ENCODE measurements at regions not wholly inside any gene's neighbourhood (a gene's known extent, or its start where the extent isn't known, plus 50 kb on each side); places are given as distances from the start of the nearest gene placed in this dataset.
"Not testable (repeated sequence)": the region's sequence is repeated elsewhere in the genome, so short reads cannot be mapped to it uniquely, and the experiment has no call there.

DNA sequence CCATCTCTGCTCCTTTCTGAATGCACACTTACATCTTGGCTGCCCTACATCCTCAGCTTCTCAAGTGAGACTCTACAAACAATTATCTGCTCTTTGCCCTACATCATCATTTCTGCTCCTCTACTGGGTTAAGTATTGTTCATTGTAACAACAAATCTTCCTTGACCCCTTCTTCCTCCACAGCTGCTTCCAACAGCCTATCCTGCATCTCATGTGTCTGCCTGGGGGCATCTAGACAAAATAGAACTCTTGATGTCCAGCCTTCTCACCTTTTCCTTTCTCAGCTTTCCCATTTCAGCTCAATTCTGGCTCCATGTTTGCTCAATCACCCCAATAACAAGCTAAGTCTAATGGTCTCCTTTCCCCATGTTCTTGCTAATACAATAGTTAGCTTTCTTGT is 509.8 kb downstream of the DIRAS2 start:
- DNase-seq = no peak

DNA sequence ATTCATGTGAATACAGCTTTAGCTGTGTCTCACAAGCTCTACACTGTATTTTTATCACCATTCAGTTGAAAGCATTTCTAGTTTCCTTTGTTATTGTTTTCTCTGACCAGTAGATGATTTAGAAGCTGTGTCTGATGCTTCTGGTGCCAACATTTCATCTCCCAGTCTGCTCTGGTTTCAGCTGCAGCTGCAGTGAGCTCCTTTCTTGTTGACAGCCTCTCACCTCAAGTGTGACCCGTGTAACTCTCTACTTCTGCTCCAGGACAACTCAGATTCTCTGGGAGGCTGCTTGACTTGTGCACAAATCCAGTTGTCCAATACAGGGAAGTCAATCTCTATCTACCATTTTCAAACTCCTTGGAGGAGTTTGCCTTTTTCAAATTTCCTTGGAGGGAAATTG is 504.8 kb downstream of the DIRAS2 start:
- no peak for DNase-seq

GRCh38 chr9:90140131-90140818 is 502.3 kb downstream of the DIRAS2 start:
- DNase-seq = no peak

GRCh38 chr9:90141723-90142122 is 500.9 kb downstream of the DIRAS2 start:
- peak; percentile 9 for DNase-seq

GRCh38 chr9:90142580-90142979 is 500.0 kb downstream of the DIRAS2 start:
- DNase-seq = no peak

GRCh38 chr9:90147426-90147825 is 495.2 kb downstream of the DIRAS2 start:
- DNase-seq = no peak

GRCh38 chr9:90156318-90156717 is 486.3 kb downstream of the DIRAS2 start:
- no peak for DNase-seq

- DNase-seq = no peak
Observed at GRCh38 chr9:90162326-90162725, 480.3 kb downstream of the DIRAS2 start.

- DNase-seq = no peak
Observed at GRCh38 chr9:90162819-90163218, 479.8 kb downstream of the DIRAS2 start.

DNA sequence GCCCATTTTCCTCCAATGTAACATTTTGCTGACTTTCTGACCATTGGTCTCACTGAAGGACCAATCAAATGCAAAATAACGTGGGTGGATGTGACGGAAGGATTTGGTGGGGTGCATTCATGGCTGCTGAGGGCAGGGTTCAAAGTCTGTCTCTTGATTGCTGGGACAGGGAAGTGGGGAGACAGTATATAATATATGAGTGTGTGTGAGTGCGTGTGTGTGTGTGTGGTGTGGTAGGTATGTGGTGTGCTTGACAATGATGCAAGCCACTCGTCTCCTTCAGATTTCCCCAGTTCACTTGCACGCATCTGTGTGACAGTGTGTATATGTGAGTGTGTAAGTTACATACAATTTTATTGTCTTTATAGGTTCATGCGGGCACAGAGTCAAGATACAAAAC is 477.3 kb downstream of the DIRAS2 start:
- no peak for DNase-seq

- DNase-seq = not testable (repeated sequence)
Observed at GRCh38 chr9:90166374-90166773, 476.2 kb downstream of the DIRAS2 start.

- DNase-seq = peak; percentile 37
Observed at GRCh38 chr9:90167914-90168313, 474.7 kb downstream of the DIRAS2 start.

GRCh38 chr9:90169490-90169889 is 473.1 kb downstream of the DIRAS2 start:
- DNase-seq = peak; percentile 72

DNA sequence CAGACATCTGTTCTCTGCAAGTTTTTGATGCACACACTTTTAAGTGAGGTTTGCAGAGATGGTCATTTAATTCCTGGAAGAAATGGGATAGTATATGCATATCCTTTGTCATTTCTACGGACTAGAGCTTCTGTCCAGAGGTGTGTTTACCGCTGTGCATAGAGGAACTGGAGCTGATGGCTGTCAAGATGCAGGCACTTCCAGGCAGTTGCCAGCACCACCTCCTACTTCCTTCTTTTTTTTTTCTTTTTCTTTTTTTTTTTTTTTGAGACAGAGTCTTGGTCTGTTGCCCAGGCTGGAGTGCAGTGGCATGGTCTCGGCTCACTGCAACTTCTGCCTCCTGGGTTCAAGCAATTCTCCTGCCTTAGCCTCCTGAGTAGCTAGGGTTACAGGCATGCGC is 468.7 kb downstream of the DIRAS2 start:
- DNase-seq = not testable (repeated sequence)

DNA sequence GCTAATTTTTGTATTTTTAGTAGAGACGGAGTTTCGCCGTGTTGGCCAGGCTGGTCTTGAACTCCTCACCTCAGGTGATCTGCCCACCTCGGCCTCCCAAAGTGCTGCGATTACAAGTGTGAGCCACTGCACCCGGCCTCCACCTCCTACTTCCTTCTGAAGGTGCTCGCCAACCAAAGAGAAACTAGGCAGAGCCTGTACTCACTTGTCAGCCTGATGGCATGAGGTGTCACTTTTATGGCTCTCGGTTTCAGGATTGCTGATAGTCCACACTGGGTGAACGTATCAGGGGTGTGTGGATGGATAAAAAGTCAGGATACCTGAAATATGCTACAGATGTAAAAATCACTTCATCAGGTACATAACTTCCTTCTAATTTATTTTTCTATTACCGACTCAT is 468.3 kb downstream of the DIRAS2 start:
- not testable (repeated sequence) for DNase-seq

DNA sequence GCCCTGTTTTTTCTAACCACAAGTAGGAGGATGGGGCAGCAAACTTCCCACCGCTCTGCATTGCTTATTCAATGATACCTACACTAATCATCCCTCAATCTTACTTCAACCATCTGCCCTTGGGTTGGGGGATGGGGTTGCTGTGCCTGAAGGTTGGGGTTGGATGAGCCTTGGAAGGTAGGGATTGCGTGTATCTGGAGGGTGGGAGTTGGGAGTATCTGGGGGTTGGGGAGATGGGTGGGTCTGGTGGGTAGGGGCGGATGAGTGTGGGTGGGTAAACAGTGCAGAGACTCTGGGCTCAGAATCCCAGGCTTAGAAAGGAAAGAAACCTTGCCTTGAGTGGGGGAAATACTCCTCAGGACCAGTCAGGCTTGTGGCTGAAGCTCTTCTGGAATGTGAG is 467.4 kb downstream of the DIRAS2 start:
- no peak for DNase-seq

DNA sequence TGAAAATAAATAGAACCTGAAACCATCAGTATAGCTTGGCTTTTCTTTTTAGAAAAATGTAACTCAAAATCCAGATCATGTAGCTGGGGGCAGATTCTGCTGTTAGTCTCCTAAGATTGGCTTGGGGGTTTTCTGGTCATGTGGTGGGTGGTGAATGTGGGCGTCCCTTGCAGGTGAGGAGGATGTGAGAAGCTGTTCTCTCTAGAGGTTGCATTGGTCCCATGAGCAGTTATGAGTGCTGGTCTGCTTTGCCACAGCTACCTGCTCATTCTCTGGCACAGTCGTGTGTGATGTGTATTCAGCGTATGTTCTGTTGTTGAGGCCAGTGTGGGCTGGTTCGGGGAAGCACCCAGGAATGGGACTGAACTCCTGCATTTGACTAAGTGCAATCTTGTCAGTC is 466.8 kb downstream of the DIRAS2 start:
- DNase-seq = no peak

DNA sequence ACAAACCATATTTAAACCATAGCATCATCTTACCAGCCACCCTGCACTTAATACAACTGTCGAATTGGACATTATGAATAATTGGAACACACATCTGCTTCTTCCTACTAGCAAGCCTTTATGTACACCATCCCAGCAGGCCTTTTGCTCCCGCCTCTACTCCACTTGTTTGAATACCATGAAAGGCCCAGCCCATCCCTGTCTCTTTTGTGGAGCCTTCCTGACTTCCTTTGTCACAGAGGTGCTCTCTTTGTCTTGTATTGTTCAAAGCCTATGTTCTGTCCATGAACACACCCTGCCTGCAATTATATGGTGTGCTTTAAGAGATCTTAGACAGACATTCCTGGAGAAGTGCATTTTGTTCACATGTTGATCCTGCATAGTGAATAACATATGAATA is 465.7 kb downstream of the DIRAS2 start:
- DNase-seq = peak; percentile 58

GRCh38 chr9:90180381-90180780 is 462.2 kb downstream of the DIRAS2 start:
- DNase-seq = no peak

DNA sequence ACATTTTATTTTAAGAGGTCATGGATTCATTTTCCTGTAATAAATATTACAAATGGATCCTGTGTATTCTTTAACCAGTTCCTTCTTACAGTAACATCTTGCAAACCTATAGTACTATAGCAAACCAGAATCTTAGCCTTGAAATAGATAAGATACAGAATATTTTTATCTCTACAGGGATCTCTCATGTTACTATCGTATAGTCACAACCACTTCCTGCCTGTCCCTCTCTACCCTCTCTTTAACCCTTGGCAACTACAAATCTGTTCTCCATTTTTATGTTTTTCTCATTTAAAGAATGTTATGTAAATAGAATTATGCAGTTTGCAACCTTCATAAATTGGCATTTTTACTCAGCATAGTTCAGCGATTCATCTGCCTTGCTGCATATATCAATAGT is 454.0 kb downstream of the DIRAS2 start:
- DNase-seq = no peak

- DNase-seq = no peak
Observed at GRCh38 chr9:90189306-90189705, 453.3 kb downstream of the DIRAS2 start.

DNA sequence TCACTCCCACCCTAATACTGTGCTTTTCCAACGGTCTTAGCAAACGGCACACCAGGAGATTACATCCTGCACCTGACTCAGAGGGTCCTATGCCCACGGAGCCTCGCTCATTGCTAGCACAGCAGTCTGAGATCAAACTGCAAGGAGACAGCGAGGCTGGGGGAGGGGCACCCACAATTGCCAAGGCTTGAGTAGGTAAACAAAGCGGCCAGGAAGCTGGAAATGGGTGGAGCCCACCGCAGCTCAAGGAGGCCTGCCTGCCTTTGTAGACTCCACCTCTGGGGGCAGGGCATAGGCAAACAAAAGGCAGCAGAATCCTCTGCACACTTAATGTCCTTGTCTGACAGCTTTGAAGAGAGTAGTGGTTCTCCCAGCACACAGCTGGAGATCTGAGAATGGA is 450.2 kb downstream of the DIRAS2 start:
- not testable (repeated sequence) for DNase-seq

DNA sequence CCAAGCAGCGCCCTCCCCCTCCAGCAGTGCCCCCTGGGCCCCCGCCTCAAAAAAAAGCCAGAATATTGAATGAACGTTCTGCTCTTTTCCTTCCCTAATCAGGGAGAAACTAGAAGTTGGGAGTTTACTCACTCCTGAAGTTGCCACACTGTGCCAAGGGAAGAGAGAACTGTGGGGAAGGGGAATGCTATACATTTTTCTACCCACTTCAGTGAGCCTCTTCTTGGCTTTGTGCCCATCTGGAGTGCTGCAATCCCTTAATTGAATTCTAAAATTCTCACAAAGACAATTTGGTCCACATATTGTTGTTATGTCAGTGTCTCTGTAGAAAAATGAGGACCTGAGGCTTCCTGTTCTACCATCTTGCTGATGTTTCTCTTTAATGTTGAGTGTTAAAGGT is 443.7 kb downstream of the DIRAS2 start:
- no peak for DNase-seq

DNA sequence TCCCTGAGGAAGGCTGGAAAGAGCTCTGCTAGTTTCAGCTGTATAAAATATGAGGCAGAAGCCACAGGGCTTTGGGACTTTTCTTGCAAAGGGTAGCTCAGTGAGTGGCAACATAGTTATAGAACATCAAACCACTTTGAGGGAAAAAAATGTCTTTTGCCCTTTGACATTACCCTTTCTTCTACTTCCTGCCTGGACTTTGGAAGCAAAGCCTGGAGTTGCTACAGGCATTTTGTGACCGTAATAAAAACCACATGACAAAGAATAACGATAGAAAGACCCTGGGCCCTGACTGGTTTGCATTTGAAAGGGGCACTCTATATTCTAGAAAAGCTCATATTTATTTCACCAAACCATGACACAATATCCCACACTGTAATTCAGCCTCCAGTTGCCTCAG is 440.9 kb downstream of the DIRAS2 start:
- no peak for DNase-seq

DNA sequence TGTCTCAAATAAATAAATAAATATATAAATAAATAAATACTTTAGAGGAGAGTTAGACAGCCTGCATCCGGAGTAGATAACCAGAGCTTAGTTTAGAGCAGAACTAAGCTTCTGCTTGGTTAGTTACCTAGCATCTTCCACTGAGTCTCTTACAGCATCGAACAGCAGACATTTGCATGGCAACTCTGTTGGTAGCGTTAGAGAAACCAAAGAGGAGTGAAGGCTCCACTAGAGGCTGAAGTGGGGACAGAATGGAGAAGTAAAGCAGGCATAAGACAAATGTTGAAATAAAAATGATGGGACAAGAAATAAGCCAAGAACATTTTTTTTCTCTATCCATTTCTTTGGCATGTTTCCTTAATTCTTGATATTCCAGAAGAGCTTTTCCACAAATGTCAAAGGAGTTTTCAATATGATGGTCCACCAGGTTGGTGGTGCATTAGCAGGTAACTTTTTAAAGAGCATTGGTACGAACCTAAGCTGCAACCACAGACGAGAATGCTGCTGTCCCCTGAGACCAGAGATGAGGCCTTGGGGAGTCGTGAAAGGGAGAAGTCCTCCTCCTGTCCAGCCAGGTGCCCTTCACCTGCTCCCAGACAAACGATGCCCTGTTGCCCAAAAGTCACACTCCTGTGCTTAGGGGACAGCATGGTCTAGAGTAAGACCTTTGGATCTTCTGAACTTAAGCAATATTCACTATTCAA is 438.3 kb downstream of the DIRAS2 start:
- DNase-seq = no peak

Measured in NCI-H187 treated with DMSO at 0.1 percent for 48 hours (cell line).